Astrocyte (in vitro differentiated cells and primary cell): ENCODE measurements at regions not wholly inside any gene's neighbourhood (a gene's known extent, or its start where the extent isn't known, plus 50 kb on each side); places are given as distances from the start of the nearest gene placed in this dataset.

Source experiments
- DNase-seq: peaks from one replicate; pipeline ENCODE4 v3.0.0-alpha.2; 2010; ENCODE audit warnings: low read depth
- FAIRE-seq: peaks from 2 replicates; lab custom pipeline; 2011; peaks lifted over from hg19 to GRCh38; lab: Jason Lieb, UNC
- H2AFZ ChIP-seq: 2 replicates; pipeline ENCODE4 v1.6.0; 2012; ENCODE audit warnings: low read depth, low read length, inconsistent platforms
- H3K27ac ChIP-seq: 2 replicates; pipeline ENCODE4 v1.5.1; 2011; ENCODE audit warnings: low read depth, low read length, inconsistent platforms
- H3K27me3 ChIP-seq: 2 replicates; pipeline ENCODE4 v1.6.0; 2011; ENCODE audit warnings: low read length, inconsistent platforms; ENCODE audit not compliant: insufficient read depth
- H3K36me3 ChIP-seq: 2 replicates; pipeline ENCODE4 v1.5.1; 2011; ENCODE audit warnings: low read length, inconsistent platforms; ENCODE audit not compliant: insufficient read depth
- H3K4me1 ChIP-seq: 2 replicates; pipeline ENCODE4 v1.5.1; 2011; ENCODE audit warnings: low read length, inconsistent platforms; ENCODE audit not compliant: insufficient read depth
- H3K4me2 ChIP-seq: 2 replicates; pipeline ENCODE4 v1.6.0; 2012; ENCODE audit warnings: low read length, inconsistent platforms
- H3K4me3 ChIP-seq: 2 replicates; pipeline ENCODE4 v1.5.1; 2011; ENCODE audit warnings: low read depth, mild to moderate bottlenecking, low read length, inconsistent platforms; ENCODE audit not compliant: insufficient read depth
- H3K79me2 ChIP-seq: 2 replicates; pipeline ENCODE4 v1.6.0; 2012; ENCODE audit warnings: mild to moderate bottlenecking, low read length, inconsistent platforms; ENCODE audit not compliant: insufficient read depth
- H3K9ac ChIP-seq: 2 replicates; pipeline ENCODE4 v1.6.0; 2012; ENCODE audit warnings: mild to moderate bottlenecking, low read length, inconsistent platforms
- H3K9me3 ChIP-seq: 2 replicates; pipeline ENCODE4 v1.5.1; 2012; ENCODE audit warnings: low read depth, mild to moderate bottlenecking, low read length, inconsistent platforms; ENCODE audit not compliant: insufficient read depth
- H4K20me1 ChIP-seq: 2 replicates; pipeline ENCODE4 v1.6.0; 2012; ENCODE audit warnings: low read length, inconsistent platforms; ENCODE audit not compliant: insufficient read depth
- H3K27ac Mint-ChIP-seq: one replicate; pipeline ENCODE4 v1.8.0; 2021; ENCODE audit warnings: mild to moderate bottlenecking, mixed read lengths; ENCODE audit not compliant: unreplicated experiment
- H3K27me3 Mint-ChIP-seq: one replicate; pipeline ENCODE4 v1.8.0; 2021; ENCODE audit warnings: low read depth, mixed read lengths; ENCODE audit not compliant: unreplicated experiment
- H3K36me3 Mint-ChIP-seq: one replicate; pipeline ENCODE4 v1.8.0; 2021; ENCODE audit warnings: low read depth, mixed read lengths; ENCODE audit not compliant: unreplicated experiment
- H3K4me1 Mint-ChIP-seq: one replicate; pipeline ENCODE4 v1.8.0; 2021; ENCODE audit warnings: low read depth, mixed read lengths; ENCODE audit not compliant: unreplicated experiment
- H3K4me3 Mint-ChIP-seq: one replicate; pipeline ENCODE4 v1.8.0; 2021; ENCODE audit warnings: mild to moderate bottlenecking, moderate library complexity, mixed read lengths; ENCODE audit not compliant: unreplicated experiment
- H3K9me3 Mint-ChIP-seq: one replicate; pipeline ENCODE4 v1.8.0; 2021; ENCODE audit warnings: mild to moderate bottlenecking, mixed read lengths; ENCODE audit not compliant: unreplicated experiment
- EZH2 ChIP-seq: IDR thresholded peaks from 2 replicates; pipeline ENCODE4 v1.6.1; 2012; ENCODE audit warnings: mild to moderate bottlenecking, low read length, inconsistent platforms; ENCODE audit not compliant: insufficient read depth
- TF ChIP-seq, protein P1 (sequence below): IDR thresholded peaks from 2 replicates; pipeline ENCODE4 v1.5.1; 2011; ENCODE audit warnings: low read depth, mild to moderate bottlenecking, inconsistent platforms, low read length, moderate library complexity; ENCODE audit not compliant: insufficient read depth

DNA sequence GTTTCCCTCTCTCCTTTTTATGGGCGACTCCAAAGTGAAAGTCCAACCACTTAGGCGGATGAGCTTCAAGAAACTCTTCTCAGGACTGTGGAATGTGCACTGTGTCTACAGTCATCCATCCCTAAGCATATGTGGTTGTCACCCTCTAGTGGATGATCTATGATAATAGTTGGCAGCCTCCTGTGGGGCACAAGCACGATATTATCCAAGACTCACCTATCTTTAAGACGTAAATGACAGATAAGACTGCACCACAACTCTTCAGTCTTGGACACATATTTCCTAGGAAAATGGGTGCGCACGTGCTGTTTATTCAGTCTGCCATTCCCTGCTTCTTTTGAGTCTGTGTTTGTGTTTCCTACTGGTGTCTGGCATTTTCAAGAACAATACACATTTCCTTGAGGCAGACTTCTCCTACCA lies 145.5 kb upstream of the CTAGE1 start:
- peaks cover 27% of the 10 kb centered on the region for H3K4me1 Mint-ChIP-seq
- Histone ChIP-seq H3K4me1 (peaks cover 46% of the 10 kb centered on the region), H3K9me3 (no peaks in the 10 kb centered on the region), H3K9ac (peak overlapping the region; percentile 61), H3K36me3 (no peaks in the 10 kb centered on the region), H3K27me3 (no peaks in the 10 kb centered on the region), H4K20me1 (no peaks in the 10 kb centered on the region), H3K79me2 (no peaks in the 10 kb centered on the region), H2AFZ (no peak overlapping the region), H3K4me2 (peak overlapping the region; percentile 23), H3K4me3 (peak overlapping the region; percentile 12), H3K27ac (peak overlapping the region; percentile 55)
- H3K9me3 Mint-ChIP-seq, result no peaks in the 10 kb centered on the region
- peaks cover 3% of the 10 kb centered on the region for H3K27me3 Mint-ChIP-seq
- DNase-seq, result peak; percentile 94
- H3K27ac Mint-ChIP-seq, result peak overlapping the region; percentile 1
- H3K4me3 Mint-ChIP-seq, result no peak overlapping the region
- no peaks in the 10 kb centered on the region for H3K36me3 Mint-ChIP-seq
- FAIRE-seq, result peak; percentile 99
- TF ChIP-seq EZH2, result no peak
- TF ChIP-seq, protein P1, sequence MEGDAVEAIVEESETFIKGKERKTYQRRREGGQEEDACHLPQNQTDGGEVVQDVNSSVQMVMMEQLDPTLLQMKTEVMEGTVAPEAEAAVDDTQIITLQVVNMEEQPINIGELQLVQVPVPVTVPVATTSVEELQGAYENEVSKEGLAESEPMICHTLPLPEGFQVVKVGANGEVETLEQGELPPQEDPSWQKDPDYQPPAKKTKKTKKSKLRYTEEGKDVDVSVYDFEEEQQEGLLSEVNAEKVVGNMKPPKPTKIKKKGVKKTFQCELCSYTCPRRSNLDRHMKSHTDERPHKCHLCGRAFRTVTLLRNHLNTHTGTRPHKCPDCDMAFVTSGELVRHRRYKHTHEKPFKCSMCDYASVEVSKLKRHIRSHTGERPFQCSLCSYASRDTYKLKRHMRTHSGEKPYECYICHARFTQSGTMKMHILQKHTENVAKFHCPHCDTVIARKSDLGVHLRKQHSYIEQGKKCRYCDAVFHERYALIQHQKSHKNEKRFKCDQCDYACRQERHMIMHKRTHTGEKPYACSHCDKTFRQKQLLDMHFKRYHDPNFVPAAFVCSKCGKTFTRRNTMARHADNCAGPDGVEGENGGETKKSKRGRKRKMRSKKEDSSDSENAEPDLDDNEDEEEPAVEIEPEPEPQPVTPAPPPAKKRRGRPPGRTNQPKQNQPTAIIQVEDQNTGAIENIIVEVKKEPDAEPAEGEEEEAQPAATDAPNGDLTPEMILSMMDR, result peak; percentile 80

GRCh38 chr18:22564036-22564435 lies 146.3 kb upstream of the CTAGE1 start:
- Histone ChIP-seq H2AFZ (no peak overlapping the region), H3K27me3 (no peaks in the 10 kb centered on the region), H3K79me2 (no peaks in the 10 kb centered on the region), H3K4me2 (peak overlapping the region; percentile 23), H3K9me3 (no peaks in the 10 kb centered on the region), H3K4me3 (no peak overlapping the region), H3K9ac (peak overlapping the region; percentile 61), H4K20me1 (no peaks in the 10 kb centered on the region), H3K36me3 (no peaks in the 10 kb centered on the region), H3K27ac (peak overlapping the region; percentile 55), H3K4me1 (peaks cover 45% of the 10 kb centered on the region)
- DNase-seq (peak; percentile 98), FAIRE-seq (peak; percentile 59)
- TF ChIP-seq, protein P1, result no peak
- TF ChIP-seq EZH2, result no peak
- Mint-ChIP-seq H3K4me3 (no peak overlapping the region), H3K27me3 (peaks cover 3% of the 10 kb centered on the region), H3K4me1 (peaks cover 27% of the 10 kb centered on the region), H3K36me3 (no peaks in the 10 kb centered on the region), H3K27ac (no peak overlapping the region), H3K9me3 (no peaks in the 10 kb centered on the region)

DNA sequence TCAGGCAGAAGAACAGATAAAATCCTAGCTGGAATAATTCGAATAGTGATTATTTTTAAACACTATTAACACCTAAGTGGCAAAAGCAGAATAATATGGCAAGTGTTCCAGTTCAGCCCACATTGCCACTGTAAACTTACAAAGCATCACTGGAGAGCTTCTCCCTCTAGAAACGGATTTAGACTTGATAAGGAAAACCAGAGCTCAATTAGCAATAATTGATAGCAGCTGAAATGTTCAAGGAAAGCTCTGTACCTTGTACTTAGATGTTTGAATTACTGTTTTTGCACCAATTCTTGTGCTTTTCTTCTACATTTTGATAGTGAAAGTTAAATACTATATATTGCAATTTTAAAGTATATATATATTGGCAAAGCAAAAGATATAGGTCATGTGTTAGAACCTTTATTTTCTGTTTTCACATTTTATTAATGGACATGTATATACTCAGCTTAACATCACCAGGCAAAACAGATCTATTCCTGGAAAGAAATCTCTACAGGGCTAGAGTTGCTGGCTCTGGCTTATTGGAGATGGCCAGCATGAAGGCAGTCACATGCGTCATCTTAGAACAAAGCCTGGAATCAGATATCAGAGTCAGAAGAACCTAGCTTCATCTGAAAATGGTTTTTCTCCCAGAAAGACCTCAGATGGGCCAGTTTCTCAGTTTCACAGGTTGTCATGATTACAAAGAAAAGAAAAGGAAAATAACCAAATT lies 149.1 kb upstream of the CTAGE1 start:
- H3K4me1 Mint-ChIP-seq, result peaks cover 17% of the 10 kb centered on the region
- no peak overlapping the region for H3K27ac Mint-ChIP-seq
- no peaks in the 10 kb centered on the region for H3K9me3 Mint-ChIP-seq
- no peak overlapping the region for H3K27ac ChIP-seq
- H3K4me1 ChIP-seq, result peaks cover 28% of the 10 kb centered on the region
- H3K27me3 ChIP-seq, result no peaks in the 10 kb centered on the region
- H3K36me3 ChIP-seq, result no peaks in the 10 kb centered on the region
- H3K27me3 Mint-ChIP-seq, result peaks cover 6% of the 10 kb centered on the region
- H3K9me3 ChIP-seq, result no peaks in the 10 kb centered on the region
- H3K36me3 Mint-ChIP-seq, result no peaks in the 10 kb centered on the region
- FAIRE-seq, result no peak
- no peak for DNase-seq
- H3K4me2 ChIP-seq, result no peak overlapping the region
- no peak overlapping the region for H3K4me3 ChIP-seq
- no peaks in the 10 kb centered on the region for H4K20me1 ChIP-seq
- no peak overlapping the region for H3K9ac ChIP-seq
- no peak for TF ChIP-seq EZH2
- TF ChIP-seq, protein P1, result no peak
- no peak overlapping the region for H2AFZ ChIP-seq
- H3K79me2 ChIP-seq, result no peaks in the 10 kb centered on the region
- no peak overlapping the region for H3K4me3 Mint-ChIP-seq
